ENCODE measurements at regions not wholly inside any gene's neighbourhood (a gene's known extent, or its start where the extent isn't known, plus 50 kb on each side); places are given as distances from the start of the nearest gene placed in this dataset.

DNA sequence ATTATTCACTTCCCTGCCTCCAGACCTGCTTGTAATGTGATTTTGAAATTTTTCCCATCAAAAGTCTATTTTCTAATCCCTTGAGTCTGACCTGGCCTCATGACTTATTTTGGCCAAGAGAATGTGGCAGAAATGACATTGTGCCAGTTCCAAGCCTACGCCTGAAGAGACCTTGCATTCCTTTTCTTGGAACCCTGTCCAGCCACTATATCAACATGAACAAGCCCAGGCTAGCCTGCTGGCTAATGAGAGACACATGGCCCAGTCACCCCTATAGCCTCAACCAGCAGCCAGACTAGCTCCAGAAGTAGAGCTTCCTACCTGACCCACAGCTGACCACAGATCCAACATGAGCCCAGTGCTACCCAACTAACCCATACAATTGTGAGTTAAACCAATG, 121.1 kb upstream of the ACP3 start:
- no peak for FAIRE-seq

DNA sequence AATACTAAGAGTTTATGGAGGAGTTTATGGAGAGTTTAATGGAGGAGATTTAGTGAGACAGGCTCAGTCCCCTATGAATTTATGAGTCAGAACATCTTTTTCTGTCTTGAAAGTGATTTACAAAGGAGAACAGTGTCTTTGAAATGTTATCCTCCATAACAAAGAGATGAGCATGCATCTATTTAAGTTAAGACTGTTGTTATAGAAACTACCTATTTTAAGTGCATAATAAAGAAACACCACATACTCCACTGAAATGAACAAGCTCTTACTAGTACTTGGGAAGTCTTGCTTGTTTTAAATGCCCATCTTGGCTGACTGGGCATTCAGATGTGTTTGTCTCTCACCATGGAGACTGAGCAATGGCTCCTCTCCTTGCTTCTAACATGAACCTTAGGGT, 118.7 kb upstream of the ACP3 start:
- FAIRE-seq = no peak

DNA sequence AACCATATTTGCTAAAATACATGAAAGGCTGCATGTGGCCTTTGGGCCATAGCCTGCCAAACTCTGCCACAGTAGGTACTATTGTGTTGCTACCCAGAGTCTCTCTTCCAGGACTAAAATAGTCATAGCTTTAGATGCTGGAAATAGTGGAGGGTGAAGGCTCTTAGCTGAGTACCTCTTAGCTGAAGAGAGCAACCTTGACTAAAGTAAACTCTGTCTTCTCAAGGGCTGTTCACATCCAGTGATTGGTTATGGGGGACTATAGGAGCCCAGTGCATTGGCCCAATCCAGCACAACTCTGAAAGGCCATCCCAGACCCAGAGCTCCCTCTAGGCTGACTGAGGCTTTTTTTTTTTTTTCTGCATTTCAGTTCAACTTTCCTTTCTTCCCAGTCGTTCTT, 117.8 kb upstream of the ACP3 start:
- FAIRE-seq = no peak

DNA sequence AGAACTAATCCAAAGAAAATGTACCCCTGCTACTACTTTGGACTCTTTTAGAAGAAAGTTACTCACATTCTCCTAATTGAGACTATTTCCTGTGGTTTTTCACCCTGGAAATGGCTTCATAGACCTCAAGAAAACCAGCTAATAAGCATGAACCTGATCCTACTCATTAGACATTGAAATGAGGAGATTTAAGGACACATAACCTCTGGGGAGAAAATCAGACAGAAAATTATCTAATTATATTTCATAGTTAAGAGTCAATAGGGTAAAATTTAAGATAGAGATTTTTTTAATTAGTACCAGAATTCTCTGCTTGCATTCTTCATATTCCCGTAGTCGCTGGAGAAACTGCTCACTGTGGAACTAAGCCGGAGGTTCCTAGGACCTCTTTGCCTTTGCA, 114.6 kb upstream of the ACP3 start:
- no peak for FAIRE-seq

DNA sequence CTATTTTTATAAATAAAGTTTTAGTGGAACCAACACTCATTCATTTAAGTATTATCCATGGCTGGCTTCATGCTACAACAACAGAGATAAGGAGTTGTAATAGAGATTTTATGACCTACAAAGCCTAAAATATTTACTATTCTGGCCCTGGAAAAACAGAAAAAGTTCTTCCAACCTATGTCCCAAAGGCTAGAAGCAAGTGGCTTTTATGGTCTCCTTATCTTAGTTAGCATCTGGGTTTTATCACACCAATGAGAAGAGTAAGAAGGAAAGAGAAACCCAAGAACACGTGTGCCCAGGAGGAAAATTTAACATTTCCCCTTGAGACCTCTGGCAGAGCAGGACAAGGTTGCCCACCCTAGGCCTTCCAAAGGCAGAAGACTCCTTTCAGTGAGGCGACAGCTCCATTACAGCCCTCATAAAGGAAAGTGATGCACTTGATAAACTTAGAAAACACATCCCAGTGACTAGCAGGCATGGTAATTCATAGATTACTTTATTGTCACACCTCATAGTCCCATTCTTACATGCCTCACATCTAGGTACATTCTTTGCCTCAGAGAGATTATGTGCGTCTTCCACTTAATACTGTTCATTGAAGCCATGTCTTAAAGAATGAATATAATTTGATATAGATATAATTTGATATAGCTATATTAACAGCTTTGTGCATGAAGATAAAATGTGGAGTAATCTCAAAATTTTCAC, 113.2 kb upstream of the ACP3 start:
- no peak for FAIRE-seq

DNA sequence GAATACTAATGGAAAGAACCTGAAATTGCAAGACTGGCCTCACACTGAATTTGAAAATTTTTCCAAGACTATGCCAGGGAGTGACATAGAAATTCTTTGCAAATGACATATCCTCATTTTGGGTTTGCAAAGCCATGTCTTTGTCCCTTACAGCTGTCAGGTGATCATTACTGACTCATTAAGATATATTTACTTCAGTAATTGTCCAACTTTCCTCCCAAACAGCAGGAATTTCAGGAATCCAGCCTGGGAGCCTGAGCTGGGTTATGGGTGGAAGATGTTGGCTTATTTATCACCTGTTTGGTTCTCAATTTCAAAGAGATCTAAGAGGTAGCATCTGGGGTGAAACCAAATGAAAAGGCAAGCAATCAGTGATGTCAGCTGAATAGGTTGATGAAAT, 111.6 kb upstream of the ACP3 start:
- no peak for FAIRE-seq

DNA sequence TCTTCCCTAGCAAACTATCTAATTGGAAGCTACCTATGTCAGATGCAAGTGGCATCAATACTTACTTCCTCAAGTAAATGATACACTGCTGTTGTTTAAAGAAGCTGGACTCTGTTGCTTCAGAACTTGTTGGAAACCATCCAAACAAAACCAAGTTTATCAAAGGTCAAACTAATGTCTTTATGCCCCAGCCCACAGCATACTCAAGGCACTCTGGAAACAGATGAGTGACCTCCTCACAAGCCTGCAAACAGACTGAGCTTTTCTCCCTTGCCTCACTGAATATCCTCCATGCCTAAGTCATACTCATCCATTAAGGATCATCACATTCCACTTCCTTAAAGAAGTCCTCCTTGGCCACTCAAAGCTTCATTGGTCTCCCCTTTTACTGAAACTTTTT, 107.4 kb upstream of the ACP3 start:
- no peak for FAIRE-seq

DNA sequence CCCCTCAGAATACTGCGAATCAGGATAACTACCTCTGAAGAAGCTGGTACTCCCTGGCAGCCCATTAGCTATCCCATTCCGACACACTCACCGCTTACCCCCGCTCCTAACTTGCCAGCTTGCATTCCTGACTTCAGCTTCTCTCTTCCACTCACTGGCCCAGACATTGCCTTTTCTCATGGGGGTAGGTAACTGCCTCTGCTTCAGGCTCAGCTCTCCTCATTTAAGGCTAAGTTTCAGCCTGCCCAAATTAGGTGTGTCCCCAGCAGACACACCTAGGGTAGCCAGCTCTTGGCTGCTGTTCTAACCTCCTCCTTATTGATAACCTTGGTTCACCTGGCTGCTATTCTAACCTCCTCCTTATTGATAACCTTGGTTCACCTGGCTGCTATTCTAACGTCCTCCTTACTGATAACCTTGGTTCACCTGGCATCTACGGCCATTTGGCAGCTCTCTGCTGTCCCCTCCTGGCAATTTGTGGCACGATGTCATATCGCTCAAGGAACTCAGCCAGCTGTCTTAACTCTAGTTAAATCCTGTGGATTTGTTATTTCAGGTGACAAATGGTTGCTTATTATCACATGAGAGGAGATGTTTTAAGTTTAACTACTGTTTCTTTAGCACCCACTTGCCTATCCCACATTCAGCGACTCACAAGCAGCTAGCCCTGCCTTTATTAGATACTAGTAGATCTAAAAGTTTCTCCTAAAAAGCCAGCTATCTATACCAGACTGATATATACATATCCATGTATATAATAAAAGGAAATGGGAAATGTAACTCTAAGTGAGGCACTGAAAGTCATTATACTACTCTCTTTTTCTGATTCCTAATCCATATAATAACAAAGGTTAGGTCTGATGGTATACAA, 106.5 kb upstream of the ACP3 start:
- FAIRE-seq = peak; percentile 55

DNA sequence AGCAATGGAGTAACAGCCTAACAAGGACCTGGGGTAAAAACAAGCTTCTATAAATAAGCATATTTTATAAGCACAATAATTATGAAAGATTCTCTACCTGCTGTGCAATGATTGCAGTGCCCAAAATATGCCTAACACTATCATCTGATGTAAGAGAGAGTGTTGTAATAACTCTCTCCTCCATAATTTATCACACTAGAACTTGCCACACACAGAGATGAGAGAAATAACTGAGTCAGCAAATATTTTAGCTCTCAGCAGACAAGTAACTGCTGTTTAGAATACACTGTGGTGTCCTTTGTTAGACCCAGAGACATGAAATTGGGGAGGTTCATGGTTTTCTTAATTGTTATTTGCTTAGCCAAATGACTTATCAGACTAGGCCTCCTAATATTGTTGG, 105.3 kb upstream of the ACP3 start:
- FAIRE-seq = no peak

DNA sequence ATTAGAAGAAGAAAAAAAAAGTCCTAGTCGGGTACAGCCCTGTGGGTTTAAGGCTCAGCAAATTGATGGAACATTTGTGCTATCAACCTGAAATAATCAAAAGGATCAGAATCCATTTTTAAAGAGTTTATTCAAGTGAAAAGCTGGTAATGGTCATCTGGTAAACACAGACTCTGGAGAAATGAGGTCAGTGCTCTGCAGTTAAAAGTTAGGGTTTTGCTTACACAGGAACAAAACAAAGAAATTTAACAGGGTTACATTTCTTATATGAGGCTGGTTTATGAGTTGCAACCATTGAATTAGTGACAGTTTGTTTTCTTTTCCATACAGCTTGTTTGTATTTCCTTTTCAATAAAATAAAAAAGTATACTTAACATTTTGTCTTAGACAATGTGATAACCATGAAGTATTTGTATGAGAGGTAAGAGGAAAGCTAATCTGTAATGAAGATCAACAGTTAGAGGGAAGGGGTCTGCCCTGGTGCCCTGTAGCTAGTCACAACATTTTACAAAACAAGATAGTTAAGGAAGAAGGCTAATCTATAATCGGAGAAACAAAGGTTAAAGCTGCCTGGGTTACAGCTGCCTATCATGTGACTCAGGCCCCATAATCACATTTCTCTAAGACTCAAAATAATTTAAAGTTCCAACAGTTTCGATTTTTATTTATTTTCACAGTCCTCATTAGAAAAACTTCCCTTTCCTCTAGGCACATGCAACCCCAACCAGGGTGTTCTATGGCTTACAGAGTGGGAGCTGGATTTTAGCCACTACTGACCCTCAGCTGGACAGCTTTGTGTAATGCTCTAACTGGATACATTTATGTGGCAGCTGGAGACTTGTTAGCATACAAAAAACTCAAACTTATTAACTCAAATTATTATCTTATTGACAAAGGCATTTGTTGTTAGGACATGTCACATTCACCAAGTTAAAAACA, 98.1 kb upstream of the ACP3 start:
- FAIRE-seq = peak; percentile 92

DNA sequence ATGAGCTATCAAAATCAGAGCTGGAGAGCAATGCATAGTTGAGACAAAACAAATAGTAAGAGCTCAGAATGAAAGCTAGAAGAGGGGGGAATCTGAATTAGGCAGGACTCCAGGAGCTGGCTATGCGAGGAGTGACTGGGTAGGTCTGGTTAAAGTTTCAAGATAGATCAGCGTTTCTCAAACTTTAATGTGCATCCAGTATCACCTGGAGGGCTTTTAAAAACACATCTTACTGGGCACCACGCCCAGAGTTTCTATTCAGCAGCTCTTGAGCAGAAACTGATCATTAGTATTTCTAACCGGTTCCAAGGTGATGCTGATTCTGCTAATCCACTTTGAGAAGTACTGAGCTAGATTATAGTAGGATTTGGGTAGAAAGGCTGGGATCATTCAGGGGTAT, 96.2 kb upstream of the ACP3 start:
- FAIRE-seq = no peak

DNA sequence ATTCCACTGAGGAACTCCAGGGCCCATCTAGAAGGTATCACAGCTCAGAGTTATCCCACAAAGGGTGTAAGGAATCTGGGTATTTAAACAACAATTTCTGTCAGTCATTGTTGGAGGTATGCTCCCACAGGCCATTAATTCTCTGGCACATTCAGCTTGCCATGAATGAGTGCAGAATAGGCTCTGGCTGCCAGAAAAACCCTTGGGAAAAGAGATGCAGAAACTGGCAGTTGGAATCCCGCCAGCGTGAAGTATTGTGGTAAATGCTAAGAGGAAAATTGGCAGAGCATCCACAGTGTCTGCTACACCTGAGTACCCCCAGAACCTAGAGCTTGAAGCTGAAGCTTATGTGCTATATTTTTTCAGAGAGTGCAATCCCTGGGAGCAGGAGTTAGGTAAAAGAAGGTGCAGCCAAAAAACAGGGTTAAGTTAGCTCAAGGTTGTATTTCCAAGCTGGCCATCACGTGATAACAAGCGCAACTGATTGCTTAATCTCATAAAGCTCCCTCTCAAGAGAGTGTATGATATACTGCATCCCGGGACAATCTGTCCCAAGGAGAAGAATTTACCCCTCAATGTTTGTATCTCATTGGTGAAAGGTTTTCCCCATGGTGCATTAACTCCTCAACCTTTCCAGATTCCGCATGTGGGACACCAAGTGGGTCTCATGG, 94.2 kb upstream of the ACP3 start:
- no peak for FAIRE-seq

DNA sequence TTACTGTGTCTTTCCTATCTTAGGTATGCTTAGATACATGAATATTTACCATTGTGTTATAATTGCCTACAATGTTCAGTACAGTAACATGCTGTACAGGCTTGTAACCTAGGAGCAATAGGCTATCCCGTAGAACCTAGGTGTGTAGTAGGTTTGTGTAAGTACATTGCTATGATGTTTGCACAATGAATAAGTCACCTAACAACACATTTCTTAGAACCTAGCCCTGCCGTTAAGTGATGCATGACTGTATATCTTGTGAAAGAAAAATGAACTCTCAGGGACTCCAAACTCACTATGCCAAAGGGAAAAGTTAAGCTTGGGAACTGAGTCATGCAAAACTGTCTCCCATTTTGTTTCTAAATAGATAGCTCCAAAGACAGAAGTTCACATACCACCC, 91.5 kb upstream of the ACP3 start:
- no peak for FAIRE-seq

DNA sequence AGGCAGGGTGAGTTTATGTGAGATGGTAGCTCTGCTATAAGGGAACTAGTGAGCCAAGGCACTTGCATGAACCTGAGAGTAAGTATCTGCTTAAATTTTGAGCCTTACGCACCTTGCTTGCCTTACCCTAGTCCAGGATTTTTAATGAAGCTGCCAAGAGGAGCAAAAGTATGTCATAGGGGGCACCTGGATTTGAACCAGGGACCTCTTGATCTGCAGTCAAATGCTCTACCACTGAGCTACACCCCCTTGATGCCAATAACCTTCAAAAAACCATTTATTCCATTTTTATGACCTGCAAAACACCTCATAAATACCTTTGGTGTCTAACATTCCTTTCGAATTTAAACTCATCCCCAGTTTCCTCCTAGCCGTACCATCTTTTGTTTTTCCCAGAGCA, 88.3 kb upstream of the ACP3 start:
- FAIRE-seq = no peak

DNA sequence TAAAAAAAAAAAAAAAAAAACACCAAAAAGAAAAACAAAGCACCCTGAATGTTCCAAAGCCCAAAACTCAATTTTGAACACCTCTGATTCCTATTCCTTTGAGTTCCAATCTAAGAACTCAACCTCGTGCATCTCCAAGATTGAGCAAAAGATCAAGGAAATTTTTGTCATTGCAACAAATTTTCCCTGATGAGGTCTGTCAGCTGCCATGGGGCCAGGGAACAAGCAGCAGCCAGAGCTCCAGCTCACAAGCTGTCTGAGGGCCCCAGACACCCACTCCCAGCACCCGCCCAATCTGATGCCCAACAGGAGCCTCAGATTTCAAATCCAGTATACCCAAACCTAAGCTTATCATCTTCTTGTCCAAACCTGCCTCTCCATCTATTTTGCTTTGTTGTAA, 87.6 kb upstream of the ACP3 start:
- FAIRE-seq = no peak

DNA sequence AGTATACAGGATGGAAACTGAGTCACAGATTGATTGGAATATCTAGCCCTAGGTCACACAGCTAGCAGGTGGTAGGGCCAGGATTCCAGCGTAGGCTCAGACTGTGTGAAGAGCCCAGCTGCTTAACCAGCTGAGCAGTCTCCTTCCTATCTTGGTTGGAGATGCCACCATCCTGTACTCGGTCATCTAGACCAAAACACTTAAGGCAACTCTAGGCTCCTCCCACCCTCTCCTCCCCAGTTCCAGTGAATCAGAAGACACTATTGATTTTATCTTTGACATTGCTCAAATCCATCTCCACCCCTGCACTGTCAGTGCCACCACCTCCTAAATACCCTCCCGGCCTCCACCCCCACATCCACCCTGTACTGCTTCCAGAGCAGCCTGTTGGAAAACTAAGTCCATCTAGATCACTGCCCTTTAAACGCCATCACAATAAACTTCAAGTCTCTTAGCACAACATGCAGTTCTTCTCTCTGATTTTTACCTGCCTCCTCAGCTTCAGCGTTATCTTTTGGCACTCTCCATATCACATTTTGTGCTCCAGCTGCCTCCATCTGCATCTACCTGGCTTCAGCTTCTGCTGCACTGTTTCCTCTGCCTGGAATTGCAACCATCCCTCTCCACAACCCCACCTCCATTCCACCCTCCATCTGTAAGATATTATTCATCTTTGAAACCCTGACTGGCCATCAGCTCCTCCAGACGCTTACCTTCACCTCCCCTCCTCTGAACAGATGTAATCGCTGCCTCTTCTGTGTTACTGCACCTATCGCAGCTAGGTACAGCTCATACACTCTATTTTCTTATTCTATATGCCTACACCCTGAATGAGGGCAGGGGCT, 86.8 kb upstream of the ACP3 start:
- FAIRE-seq = no peak

DNA sequence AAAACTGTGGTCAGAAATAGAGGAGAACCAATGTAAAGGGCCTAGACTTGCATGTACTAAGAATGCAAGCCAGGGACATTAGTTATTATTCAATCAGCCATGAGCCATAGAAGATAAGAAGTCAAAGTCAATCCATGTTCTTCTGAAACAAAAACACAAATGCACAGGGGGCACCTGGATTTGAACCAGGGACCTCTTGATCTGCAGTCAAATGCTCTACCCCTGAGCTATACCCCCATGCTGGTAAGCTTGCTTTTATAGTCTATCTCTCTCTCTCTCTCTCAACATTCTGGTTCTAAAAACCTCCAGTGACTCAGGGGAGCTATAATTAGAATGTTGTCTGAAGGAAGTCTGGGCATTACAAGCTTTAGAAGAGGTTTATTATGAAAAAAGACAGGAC, 85.6 kb upstream of the ACP3 start:
- no peak for FAIRE-seq

DNA sequence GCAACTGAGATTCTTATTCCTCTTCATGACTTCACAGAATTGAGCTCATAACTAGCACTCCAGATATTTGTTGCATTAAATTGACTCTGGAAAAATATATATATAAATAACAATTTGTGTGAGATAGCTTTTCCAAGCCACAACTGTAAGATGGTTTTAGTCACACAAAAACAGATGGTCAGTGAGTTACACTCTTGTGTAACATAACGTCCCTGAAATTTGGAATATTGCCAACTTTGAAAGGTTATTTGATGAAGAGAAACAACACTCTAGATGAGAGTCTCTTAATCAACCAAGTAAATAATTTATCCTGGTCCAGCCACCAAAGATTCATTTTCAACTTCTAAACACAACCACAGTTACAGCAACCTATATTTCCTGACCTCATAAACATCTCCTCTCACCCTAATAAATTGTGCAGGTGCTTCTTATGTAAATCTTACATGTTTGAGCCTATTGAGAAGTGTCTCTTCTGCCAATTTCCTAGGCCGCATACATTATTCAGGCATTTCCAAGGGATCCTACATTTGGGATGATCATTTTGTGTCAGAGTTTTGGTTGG, 84.9 kb upstream of the ACP3 start:
- FAIRE-seq = peak; percentile 77

DNA sequence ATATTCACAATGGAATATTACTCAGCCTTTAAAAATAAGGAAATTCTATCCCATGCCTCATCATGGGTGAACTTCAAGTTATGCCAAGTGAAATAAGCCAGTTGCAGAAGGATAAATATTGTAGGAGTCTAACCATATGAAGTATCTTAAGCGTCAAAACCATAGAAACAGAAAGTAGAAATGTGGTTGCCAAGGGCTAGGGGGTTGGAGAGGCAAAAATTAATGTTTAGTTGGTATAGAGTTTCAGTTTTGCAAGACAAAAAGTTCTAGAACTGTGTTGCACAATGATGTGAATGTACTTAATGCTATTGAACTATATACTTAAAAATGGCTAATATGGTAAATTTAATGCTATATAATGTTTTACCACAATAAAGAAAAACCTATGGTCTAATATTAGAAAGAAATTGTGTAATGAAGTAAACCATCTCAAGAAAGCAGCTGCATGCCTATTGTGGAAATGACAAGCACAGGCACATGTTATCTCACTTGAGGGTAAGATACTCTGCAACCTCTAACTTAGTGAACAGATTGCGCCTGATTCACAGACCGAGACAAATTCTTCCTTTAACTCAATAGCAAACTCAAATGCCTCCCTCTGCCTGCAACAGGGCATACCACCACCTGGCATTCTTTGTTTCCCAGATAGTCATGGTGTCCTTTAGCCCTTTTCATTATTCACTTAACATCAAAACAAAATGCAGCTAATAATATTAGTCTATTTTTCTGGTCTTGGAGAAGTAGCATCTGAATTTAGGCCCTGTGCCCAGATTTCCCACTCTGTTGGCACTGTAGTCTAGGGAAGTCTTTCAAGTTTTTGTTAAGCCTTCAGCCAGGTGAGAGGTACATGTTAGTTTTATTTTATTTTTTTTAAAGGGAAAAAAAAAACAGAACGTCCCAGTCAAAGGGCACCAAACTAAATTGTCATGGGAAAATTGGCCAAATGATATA, 80.2 kb upstream of the ACP3 start:
- no peak for FAIRE-seq

DNA sequence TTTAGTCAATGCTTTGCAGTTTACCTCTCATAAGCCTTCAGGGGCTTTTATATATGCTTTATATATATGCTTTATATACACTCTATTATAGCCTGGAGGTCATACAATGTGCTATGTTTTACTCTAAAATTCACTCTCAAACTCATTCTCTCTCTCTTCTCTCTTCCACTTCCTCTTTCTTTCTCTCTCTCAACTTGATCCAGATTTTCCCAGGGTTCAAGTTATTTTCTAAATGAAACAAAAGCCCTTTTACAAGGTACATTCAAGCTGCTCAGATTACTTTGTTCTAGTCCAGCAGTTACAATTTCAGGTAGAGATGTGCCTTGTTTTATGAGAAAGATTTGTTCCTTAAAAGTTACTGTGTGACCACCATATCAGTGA, 79.6 kb upstream of the ACP3 start:
- FAIRE-seq = no peak

Measured in islet of Langerhans (tissue), 1 donor.